HL-60 (cell line): ENCODE measurements at regions not wholly inside any gene's neighbourhood (a gene's known extent, or its start where the extent isn't known, plus 50 kb on each side); places are given as distances from the start of the nearest gene placed in this dataset.

ENCODE experiments used
- DNase-seq, 2 experiments: peaks; one replicate each; pipeline ENCODE4 v3.0.0-alpha.2; 2010 to 2020; ENCODE audit warnings: low read depth in 1 of 2, low spot score in 1 of 2
- H3K27ac ChIP-seq: fragments of 250-450 bp; sonication (Bioruptor Pico); replicated peaks from 2 replicates; pipeline ENCODE4 v1.5.1; 2020; ENCODE audit warnings: mild to moderate bottlenecking, moderate library complexity
- H3K27me3 ChIP-seq: fragments of 250-450 bp; sonication (Bioruptor Pico); 2 replicates; pipeline ENCODE4 v1.5.1; 2021; ENCODE audit warnings: mild to moderate bottlenecking, moderate library complexity; ENCODE audit not compliant: insufficient read depth, poor library complexity, severe bottlenecking
- H3K4me3 ChIP-seq: replicated peaks from 2 replicates; pipeline ENCODE4 v1.5.1; 2011; ENCODE audit warnings: mild to moderate bottlenecking, control low read depth, low read length; ENCODE audit not compliant: insufficient read depth
- GABPA ChIP-seq: IDR thresholded peaks from 2 replicates; pipeline ENCODE4 v1.6.1; 2012; ENCODE audit warnings: low read depth
- POLR2AphosphoS5 ChIP-seq: IDR thresholded peaks from 2 replicates; pipeline ENCODE4 v1.6.1; 2012; ENCODE audit warnings: low read depth
- SPI1 ChIP-seq: IDR thresholded peaks from 2 replicates; pipeline ENCODE4 v1.6.1; 2012; ENCODE audit warnings: low read depth, mild to moderate bottlenecking, borderline replicate concordance
- TF ChIP-seq, protein P1 (sequence below): IDR thresholded peaks from one replicate; pipeline ENCODE4 v1.5.1; 2011; ENCODE audit warnings: low read length, control low read depth, inconsistent platforms; ENCODE audit not compliant: insufficient read depth
- TF ChIP-seq, protein P2 (sequence below): IDR thresholded peaks from 2 replicates; pipeline ENCODE4 v1.6.1; 2012; ENCODE audit warnings: low read depth; ENCODE audit not compliant: insufficient replicate concordance

- H3K27ac ChIP-seq, result no peak overlapping the region
- TF ChIP-seq SPI1 (no peak), POLR2AphosphoS5 (no peak), GABPA (no peak)
- TF ChIP-seq, protein P1, sequence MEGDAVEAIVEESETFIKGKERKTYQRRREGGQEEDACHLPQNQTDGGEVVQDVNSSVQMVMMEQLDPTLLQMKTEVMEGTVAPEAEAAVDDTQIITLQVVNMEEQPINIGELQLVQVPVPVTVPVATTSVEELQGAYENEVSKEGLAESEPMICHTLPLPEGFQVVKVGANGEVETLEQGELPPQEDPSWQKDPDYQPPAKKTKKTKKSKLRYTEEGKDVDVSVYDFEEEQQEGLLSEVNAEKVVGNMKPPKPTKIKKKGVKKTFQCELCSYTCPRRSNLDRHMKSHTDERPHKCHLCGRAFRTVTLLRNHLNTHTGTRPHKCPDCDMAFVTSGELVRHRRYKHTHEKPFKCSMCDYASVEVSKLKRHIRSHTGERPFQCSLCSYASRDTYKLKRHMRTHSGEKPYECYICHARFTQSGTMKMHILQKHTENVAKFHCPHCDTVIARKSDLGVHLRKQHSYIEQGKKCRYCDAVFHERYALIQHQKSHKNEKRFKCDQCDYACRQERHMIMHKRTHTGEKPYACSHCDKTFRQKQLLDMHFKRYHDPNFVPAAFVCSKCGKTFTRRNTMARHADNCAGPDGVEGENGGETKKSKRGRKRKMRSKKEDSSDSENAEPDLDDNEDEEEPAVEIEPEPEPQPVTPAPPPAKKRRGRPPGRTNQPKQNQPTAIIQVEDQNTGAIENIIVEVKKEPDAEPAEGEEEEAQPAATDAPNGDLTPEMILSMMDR, result no peak
- TF ChIP-seq, protein P2, sequence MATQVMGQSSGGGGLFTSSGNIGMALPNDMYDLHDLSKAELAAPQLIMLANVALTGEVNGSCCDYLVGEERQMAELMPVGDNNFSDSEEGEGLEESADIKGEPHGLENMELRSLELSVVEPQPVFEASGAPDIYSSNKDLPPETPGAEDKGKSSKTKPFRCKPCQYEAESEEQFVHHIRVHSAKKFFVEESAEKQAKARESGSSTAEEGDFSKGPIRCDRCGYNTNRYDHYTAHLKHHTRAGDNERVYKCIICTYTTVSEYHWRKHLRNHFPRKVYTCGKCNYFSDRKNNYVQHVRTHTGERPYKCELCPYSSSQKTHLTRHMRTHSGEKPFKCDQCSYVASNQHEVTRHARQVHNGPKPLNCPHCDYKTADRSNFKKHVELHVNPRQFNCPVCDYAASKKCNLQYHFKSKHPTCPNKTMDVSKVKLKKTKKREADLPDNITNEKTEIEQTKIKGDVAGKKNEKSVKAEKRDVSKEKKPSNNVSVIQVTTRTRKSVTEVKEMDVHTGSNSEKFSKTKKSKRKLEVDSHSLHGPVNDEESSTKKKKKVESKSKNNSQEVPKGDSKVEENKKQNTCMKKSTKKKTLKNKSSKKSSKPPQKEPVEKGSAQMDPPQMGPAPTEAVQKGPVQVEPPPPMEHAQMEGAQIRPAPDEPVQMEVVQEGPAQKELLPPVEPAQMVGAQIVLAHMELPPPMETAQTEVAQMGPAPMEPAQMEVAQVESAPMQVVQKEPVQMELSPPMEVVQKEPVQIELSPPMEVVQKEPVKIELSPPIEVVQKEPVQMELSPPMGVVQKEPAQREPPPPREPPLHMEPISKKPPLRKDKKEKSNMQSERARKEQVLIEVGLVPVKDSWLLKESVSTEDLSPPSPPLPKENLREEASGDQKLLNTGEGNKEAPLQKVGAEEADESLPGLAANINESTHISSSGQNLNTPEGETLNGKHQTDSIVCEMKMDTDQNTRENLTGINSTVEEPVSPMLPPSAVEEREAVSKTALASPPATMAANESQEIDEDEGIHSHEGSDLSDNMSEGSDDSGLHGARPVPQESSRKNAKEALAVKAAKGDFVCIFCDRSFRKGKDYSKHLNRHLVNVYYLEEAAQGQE, result no peak
- H3K4me3 ChIP-seq, result no peak overlapping the region
- H3K27me3 ChIP-seq, result no peaks in the 10 kb centered on the region
- DNase-seq, result no peak
Observed at GRCh38 chr22:27114186-27114585, 456.8 kb downstream of the MIAT start.

- TF ChIP-seq, protein P1, result no peak
- TF ChIP-seq, protein P2, result no peak
- TF ChIP-seq GABPA (no peak), POLR2AphosphoS5 (no peak), SPI1 (no peak)
- no peak overlapping the region for H3K27ac ChIP-seq
- DNase-seq, result no peak
Observed at GRCh38 chr22:27115410-27115809, 458.0 kb downstream of the MIAT start.

DNA sequence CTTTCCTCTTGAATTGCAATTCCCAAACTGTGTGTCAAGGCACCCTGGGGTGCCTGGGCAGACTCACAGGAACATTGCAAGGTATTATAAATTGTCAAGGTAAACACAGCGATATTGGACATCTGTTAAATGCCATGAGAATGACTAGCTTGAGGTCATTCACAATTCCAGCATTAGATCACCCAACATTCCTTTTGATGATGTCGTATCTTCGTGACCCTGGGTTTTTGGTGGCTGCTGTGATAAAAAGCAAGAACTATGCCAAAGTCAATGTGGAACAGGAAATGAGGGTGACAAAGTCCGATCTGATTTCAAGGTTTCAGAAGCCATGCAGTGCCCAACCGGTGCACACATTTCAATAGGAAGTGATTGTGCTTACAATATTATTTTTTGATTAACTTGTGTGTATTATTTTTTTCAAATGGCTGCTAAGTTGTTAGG is 458.4 kb downstream of the MIAT start:
- H3K4me3 ChIP-seq, result no peak overlapping the region
- H3K27ac ChIP-seq, result no peak overlapping the region
- no peak for DNase-seq

More at GRCh38 chr22:27115410-27115809, 458.0 kb downstream of the MIAT start:
- H3K4me3 ChIP-seq, result no peak overlapping the region
- H3K27me3 ChIP-seq, result no peaks in the 10 kb centered on the region

More for the DNA sequence above, 458.4 kb downstream of the MIAT start:
- H3K27me3 ChIP-seq, result no peaks in the 10 kb centered on the region
- no peak for TF ChIP-seq POLR2AphosphoS5
- TF ChIP-seq, protein P2, result no peak
- no peak for TF ChIP-seq GABPA
- TF ChIP-seq SPI1, result no peak
- TF ChIP-seq, protein P1, result no peak
